MG63 (cell line): ENCODE measurements at regions not wholly inside any gene's neighbourhood (a gene's known extent, or its start where the extent isn't known, plus 50 kb on each side); places are given as distances from the start of the nearest gene placed in this dataset.

Experiments
- DNase-seq: peaks from one replicate; pipeline ENCODE4 v3.0.0-alpha.2; 2020
- H3K27me3 ChIP-seq: fragments of 250-450 bp; sonication (Bioruptor Pico); 2 replicates; pipeline ENCODE4 v1.5.1; 2020; ENCODE audit warnings: mild to moderate bottlenecking, moderate library complexity
- H3K36me3 ChIP-seq: fragments of 250-450 bp; sonication (Bioruptor Pico); 2 replicates; pipeline ENCODE4 v1.5.1; 2020; ENCODE audit warnings: mild to moderate bottlenecking, moderate library complexity
- H3K4me3 ChIP-seq: fragments of 250-450 bp; sonication (Bioruptor Pico); 2 replicates; pipeline ENCODE4 v1.5.1; 2020; ENCODE audit warnings: mild to moderate bottlenecking, moderate library complexity
- H3K9me3 ChIP-seq: fragments of 250-450 bp; sonication (Bioruptor Pico); 2 replicates; pipeline ENCODE4 v1.5.1; 2020; ENCODE audit warnings: mild to moderate bottlenecking, moderate library complexity

DNA sequence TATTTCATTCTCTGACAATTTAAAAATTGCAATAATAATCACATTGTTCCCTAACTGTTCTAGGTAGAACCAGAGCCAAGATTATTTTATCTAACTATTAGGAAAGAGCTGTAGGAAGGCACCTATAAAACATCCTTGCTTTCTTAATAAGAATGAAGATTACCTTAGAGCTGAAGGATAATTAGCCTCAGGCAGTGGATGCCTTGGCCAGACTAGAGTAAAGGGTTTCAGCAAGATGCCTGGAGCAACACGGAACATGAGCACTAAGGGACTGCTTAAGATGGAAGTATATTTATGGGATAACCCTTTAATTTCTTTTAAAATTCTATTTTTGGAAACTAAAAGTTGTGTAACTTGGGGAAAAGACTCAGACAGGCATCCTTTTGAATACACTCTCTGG lies 456.6 kb upstream of the RBMS3 start:
- DNase-seq, result no peak
- no peaks in the 10 kb centered on the region for H3K27me3 ChIP-seq
- no peak overlapping the region for H3K4me3 ChIP-seq
- no peaks in the 10 kb centered on the region for H3K9me3 ChIP-seq
- no peaks in the 10 kb centered on the region for H3K36me3 ChIP-seq

DNA sequence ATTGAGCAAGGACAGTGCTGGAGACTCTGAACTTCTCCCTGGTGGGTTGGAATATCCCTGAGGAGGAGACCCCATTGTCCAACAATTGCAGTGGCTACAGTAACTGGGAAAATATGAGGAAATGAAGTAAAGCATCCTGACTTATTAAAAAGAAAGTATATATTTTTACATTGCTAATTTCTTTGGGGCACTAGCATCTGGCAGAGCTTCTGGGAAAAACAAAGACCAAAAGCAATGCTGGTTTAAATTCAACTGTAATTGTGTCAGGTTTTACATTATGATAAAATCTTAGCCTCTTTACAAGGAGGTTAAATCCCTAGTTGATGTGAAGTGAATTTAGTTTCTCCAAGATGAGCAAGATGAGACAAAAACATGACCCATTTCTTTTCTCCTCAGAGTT lies 454.0 kb upstream of the RBMS3 start:
- Histone ChIP-seq H3K36me3 (no peaks in the 10 kb centered on the region), H3K27me3 (no peaks in the 10 kb centered on the region), H3K9me3 (no peaks in the 10 kb centered on the region), H3K4me3 (no peak overlapping the region)
- no peak for DNase-seq

DNA sequence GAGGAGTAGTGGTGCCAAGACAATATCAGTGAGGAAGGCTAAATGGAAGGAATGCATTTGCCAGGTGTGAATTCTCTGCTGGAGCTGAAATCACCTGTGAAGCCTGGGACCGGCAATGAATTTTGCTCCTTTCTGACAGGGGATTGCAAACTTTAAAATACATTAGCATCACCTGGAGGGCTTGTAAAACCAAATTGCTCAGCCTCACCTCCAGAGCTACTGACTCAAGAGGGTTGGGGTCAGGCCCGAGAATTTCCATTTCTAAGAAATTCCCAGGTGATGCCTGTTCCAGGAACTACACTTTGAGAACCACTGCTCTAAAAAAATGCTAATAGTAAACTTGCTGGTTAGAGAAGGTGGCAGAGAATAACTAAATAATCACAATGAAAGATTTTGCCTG lies 445.6 kb upstream of the RBMS3 start:
- Histone ChIP-seq H3K27me3 (no peaks in the 10 kb centered on the region), H3K4me3 (no peak overlapping the region), H3K36me3 (no peaks in the 10 kb centered on the region), H3K9me3 (no peaks in the 10 kb centered on the region)
- DNase-seq, result no peak

DNA sequence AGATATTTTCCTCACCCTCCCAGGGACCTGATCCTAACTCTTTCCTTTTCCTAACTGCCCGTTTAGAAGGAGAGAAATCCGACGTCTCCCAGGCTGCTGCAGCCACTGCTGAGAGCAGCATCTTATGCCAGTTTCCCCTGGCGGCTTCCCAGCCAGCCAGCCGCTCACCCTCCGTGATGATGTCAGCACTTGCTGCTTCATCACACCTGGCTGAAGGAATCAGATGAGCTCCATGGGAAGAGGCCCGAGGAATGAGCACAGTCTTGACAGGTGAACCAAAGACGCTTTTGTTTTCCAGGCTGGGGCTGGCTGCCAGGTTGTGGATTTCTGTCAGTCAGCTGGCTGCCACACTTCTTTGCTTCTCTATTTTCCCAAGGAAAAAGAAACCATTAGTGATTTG lies 445.1 kb upstream of the RBMS3 start:
- no peaks in the 10 kb centered on the region for H3K9me3 ChIP-seq
- H3K27me3 ChIP-seq, result no peaks in the 10 kb centered on the region
- no peak overlapping the region for H3K4me3 ChIP-seq
- no peaks in the 10 kb centered on the region for H3K36me3 ChIP-seq
- peak; percentile 26 for DNase-seq

DNA sequence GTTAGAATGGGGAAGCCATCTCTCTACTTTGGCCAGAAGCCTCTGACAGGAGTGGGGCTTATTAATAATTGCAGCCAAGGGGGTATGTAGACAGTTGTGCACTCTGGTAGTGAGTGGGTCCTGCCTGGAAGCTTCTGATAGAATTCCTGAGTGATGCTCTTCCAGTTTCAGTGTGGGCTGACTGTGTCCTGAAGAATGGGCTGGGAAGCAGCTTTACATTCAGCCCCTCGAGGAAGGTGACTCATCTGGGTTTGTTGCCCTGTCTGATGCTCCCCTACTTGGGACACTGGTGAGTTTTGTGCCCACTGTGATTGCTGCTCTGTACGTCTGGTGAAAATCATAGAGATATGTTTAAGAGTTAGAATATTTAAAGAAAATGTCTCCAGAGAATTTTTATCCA lies 444.7 kb upstream of the RBMS3 start:
- H3K4me3 ChIP-seq, result no peak overlapping the region
- H3K9me3 ChIP-seq, result no peaks in the 10 kb centered on the region
- no peaks in the 10 kb centered on the region for H3K27me3 ChIP-seq
- DNase-seq, result no peak
- H3K36me3 ChIP-seq, result no peaks in the 10 kb centered on the region

DNA sequence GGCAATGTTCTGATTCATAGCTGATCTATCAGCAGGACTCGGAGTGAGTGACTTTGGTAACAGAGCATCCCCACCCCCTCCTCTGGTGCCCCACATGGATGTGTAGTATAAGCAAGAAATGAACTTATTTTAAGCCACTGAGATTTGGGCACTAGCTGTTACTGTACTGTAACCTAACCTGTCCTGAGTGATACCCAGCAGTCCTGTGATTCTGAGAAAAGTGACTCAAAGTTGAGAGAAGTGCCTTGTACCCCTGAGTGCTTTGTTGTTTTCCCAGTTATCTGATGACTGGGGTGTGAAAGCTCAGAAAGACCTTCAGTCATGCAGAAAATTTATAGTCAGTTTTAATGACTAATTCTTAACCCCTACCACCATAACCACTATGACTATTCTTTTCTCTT lies 439.9 kb upstream of the RBMS3 start:
- no peak overlapping the region for H3K4me3 ChIP-seq
- no peak for DNase-seq

DNA sequence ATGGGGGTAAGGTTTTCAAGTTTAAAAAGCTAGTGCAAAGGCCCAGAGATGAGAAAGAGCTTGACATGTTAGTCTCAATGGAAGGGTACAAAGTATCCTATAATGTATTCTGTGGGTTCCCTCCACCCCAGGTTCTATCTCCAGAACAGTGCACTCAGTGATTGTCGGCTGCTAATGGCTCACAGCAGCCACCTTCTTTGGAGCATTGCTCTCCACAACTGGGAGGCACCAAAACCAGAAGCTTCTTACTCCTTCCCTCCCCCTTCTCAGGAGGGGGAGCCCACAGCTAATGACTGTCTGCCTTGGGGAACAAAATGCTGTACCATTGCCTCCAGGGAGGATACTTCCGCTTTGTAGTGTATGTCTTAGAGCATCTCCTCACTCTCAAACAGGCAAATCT lies 439.4 kb upstream of the RBMS3 start:
- H3K27me3 ChIP-seq, result no peaks in the 10 kb centered on the region
- H3K4me3 ChIP-seq, result no peak overlapping the region
- no peak for DNase-seq
- H3K9me3 ChIP-seq, result no peaks in the 10 kb centered on the region
- H3K36me3 ChIP-seq, result no peaks in the 10 kb centered on the region

More for the DNA sequence above, 439.9 kb upstream of the RBMS3 start:
- Histone ChIP-seq H3K9me3 (no peaks in the 10 kb centered on the region), H3K36me3 (no peaks in the 10 kb centered on the region), H3K27me3 (no peaks in the 10 kb centered on the region)

DNA sequence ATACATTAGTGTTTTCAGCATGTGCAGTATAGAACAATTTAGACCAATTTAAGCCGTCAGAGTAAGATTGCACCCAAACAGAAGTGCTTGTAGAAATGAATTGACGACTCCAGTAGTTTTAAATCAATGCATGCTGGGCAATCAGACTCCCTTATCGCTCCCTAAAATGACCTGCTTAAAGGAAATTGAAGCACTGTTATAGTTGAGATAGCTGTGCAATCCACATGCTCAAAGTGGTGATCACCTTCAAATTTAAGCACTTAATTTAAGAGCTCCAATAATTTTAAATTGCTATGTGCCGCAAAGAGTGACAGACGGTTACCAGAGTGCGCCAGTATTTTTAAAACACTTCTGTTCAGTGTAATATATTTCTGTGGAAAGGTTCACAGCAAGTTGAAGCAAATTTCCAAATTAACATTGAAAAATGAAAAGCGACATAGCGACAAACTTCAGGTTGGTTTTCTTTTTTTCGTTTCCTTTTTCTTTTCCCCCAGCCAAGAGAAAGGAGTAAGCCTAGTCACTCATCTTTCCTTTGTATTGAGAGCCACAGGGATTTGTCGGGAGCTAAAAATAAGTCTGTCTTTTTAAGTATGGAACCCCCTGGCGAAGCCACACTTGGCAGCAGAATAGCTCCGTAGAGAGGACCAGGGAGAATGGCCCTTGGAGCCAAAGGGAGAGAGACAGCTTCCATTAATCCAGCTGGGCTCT lies 436.4 kb upstream of the RBMS3 start:
- Histone ChIP-seq H3K27me3 (no peaks in the 10 kb centered on the region), H3K4me3 (no peak overlapping the region), H3K36me3 (no peaks in the 10 kb centered on the region), H3K9me3 (no peaks in the 10 kb centered on the region)
- no peak for DNase-seq

DNA sequence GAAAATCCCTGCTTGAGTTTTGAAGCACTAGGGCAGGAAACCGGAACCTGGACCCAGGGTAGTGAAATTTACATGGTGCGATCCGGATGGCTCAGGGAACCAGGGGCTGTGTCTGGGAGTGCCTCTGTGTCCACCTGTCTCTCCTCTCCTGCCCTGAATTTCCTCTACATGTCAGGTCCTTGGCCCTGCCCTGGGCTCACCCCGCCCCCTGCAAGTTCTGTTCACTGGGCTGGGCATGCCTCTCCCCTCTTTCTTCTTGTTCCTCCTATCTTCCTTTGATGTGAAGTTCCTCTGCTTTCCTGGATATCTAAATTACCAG lies 435.9 kb upstream of the RBMS3 start:
- no peaks in the 10 kb centered on the region for H3K27me3 ChIP-seq
- no peaks in the 10 kb centered on the region for H3K36me3 ChIP-seq
- H3K4me3 ChIP-seq, result no peak overlapping the region
- no peaks in the 10 kb centered on the region for H3K9me3 ChIP-seq
- DNase-seq, result no peak

DNA sequence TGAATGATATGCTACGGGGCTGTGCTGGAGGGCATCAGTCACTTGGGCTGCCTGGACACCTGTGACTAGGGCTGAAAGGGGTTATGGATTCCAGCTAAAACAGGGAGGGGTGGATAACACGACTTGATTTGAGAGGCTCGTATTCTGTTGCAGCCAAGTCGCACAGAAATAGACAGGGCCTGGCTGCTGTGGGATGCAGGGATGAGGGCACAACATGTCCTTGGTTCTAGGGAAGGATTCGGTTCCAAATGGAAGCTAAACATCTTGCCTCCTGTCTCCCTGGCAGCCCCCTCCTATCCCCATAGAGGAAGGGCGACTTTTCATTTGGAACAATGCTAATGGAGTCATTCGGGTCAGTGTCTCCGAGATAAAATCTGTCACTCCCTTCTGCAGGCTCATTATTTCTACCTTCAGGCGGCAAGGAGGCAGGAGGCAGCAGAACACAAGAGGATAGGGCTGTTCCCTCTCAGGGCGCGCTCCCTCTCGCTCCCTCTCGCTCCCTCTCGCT lies 433.8 kb upstream of the RBMS3 start:
- H3K27me3 ChIP-seq, result no peaks in the 10 kb centered on the region
- no peak overlapping the region for H3K4me3 ChIP-seq
- no peaks in the 10 kb centered on the region for H3K9me3 ChIP-seq
- no peak for DNase-seq
- no peaks in the 10 kb centered on the region for H3K36me3 ChIP-seq

DNA sequence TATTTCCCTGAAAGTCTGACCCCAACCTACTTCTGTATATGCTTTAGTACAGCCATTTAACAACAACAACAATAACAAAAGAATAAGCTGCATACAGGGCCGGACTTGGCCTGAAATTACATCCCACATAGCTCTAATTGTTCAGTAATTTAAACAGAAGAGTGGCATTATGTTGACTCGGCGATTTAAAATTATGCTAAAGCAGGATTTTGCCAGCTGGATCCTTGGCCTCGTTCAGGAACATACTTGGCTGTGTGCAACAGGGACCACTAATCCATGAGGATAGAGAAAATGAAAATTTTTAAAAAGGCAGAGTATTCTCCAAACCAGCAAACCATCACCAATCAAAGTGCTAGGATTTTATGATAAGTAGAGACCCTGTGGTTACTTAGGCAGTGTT lies 433.1 kb upstream of the RBMS3 start:
- H3K9me3 ChIP-seq, result no peaks in the 10 kb centered on the region
- no peak overlapping the region for H3K4me3 ChIP-seq
- no peaks in the 10 kb centered on the region for H3K27me3 ChIP-seq
- DNase-seq, result no peak
- no peaks in the 10 kb centered on the region for H3K36me3 ChIP-seq

DNA sequence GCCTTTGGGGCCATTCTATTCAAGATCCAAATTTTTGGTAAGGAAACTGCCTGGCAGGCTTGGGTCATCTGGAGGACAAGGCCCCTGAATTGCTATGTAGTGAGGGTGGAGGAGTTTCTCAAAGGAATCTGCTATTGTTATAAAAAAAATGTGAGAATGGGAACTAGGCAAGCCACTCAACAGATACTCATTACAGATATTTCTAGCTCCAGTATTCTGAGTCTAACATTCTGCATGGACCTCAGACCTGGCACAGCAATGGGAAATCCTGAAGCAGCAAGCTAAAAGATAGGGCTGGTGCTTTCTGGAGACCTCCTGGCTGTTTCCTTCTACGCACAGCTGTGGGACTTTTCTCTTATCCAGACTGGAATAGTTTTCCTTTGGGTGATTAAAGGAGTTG lies 430.7 kb upstream of the RBMS3 start:
- DNase-seq, result no peak
- no peaks in the 10 kb centered on the region for H3K27me3 ChIP-seq
- H3K36me3 ChIP-seq, result no peaks in the 10 kb centered on the region

DNA sequence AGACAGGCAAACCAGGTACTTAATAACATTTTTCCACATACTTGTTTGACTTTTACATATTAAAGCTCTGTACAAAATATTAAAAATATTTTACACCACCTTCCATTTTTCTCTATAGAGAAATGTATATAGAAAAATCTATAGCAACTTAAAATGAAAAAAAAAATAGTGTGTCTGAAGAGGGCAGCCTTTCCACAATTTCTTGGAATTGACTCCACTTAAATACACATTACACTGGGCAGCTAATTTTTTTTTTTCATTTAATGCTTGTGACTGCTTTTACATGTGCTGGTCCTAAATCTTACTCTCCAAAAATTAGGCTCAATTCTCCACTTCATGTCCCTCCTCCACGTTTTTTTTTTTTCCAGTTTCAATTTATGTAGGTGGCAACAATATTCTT lies 427.0 kb upstream of the RBMS3 start:
- Histone ChIP-seq H3K27me3 (no peaks in the 10 kb centered on the region), H3K4me3 (no peak overlapping the region), H3K36me3 (no peaks in the 10 kb centered on the region), H3K9me3 (no peaks in the 10 kb centered on the region)
- DNase-seq, result no peak

More for the DNA sequence above, 430.7 kb upstream of the RBMS3 start:
- H3K4me3 ChIP-seq, result no peak overlapping the region
- H3K9me3 ChIP-seq, result no peaks in the 10 kb centered on the region

DNA sequence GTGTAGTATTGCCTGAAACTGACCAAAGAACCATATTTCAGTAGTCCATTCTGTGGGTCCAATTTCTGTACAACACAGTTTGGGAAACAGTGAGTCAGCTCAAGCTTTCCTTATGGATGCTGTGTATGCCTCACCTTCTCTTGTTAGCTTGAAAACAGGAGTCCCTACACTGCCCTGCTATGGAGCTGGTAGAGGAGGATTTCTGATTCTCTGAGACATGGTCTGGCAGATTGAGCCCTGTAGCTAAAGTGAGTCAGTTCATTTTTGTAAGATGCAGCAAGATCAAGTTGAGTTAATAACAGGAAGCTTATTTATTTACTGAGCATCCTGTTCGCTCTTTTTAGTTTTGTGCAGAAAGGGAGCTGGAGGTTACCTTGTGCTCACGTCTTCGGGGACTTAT lies 424.1 kb upstream of the RBMS3 start:
- Histone ChIP-seq H3K4me3 (no peak overlapping the region), H3K9me3 (no peaks in the 10 kb centered on the region), H3K36me3 (no peaks in the 10 kb centered on the region), H3K27me3 (no peaks in the 10 kb centered on the region)
- no peak for DNase-seq

DNA sequence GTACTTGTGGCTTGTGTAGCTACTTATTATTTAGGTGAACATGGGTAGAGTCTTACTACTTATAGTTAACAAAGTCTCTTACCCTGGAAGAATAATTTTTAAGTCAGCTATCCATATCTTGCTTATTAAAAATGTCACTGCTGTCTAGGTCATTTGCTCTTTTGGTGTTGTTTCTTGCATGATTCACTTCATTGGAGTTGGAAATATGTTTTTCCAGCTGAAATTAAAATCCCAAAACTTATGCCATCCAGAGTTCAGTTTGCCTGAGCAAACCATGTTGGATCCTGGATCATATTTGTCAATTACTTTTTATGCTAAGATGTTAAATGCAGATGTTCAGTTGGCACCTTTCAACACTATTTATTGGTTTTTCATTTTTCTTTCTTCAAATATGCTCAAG lies 421.0 kb upstream of the RBMS3 start:
- no peaks in the 10 kb centered on the region for H3K9me3 ChIP-seq
- H3K27me3 ChIP-seq, result no peaks in the 10 kb centered on the region
- H3K4me3 ChIP-seq, result no peak overlapping the region
- no peak for DNase-seq
- H3K36me3 ChIP-seq, result no peaks in the 10 kb centered on the region

DNA sequence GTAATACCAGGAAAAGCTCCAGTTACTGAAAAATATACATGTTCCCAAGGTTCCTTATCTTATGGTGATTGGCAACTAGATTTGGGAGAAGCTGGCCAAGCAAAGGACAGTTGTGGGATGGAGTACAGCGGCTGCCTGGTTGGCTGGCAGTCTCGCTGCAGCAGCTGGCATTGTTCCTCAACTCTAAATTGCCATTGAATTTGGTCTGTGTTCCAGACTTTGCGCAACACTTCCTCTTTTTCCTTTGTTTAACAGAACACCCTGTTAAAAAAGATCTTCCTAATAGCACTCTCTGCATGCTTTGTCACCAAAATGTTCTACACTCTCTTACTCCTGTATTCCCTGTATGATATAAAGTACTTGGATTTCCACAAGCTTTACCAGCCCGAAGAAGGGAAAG lies 420.6 kb upstream of the RBMS3 start:
- H3K27me3 ChIP-seq, result no peaks in the 10 kb centered on the region
- DNase-seq, result peak; percentile 28
- no peak overlapping the region for H3K4me3 ChIP-seq
- no peaks in the 10 kb centered on the region for H3K9me3 ChIP-seq
- H3K36me3 ChIP-seq, result no peaks in the 10 kb centered on the region

DNA sequence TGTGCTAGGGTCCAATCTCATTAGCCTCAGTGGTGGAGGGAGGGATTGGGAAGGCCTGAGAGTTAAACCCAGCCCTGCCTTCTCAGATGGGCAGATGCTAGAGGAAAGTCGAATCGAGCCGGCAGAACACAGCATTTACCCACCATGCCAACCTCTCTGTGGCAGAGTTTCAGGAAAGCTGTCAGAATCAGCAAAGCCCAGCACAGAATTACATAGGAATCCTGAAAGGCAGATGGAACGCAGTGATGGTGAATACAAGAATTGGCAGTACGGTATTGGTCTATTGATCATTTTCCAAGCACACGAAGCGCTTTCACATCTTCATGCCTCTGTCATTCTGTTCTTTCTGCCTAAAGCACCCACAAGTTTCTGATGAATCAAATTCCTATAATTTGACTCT lies 417.7 kb upstream of the RBMS3 start:
- DNase-seq, result no peak
- H3K4me3 ChIP-seq, result no peak overlapping the region
- no peaks in the 10 kb centered on the region for H3K27me3 ChIP-seq
- no peaks in the 10 kb centered on the region for H3K36me3 ChIP-seq
- no peaks in the 10 kb centered on the region for H3K9me3 ChIP-seq

DNA sequence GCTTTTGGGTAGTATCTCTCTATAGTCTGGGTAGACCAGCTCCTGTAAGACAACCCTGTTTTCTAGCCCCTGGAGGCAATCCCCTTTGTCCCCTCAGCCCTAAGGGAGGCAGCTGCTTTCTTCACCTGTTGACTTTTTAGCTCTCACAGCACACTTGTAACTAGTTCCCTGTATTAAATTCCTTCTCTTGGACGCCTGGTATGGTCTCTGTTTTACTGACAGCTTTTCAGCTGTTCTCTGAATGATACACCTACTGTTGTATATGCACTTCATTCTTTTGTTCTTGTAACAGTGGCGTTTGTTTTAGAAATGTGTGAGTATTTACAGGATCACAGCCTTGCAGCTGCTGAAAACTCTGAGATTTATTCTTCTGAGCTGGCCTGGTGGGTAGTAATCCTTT lies 413.0 kb upstream of the RBMS3 start:
- H3K27me3 ChIP-seq, result no peaks in the 10 kb centered on the region
- H3K9me3 ChIP-seq, result no peaks in the 10 kb centered on the region
- no peak for DNase-seq
- no peak overlapping the region for H3K4me3 ChIP-seq
- no peaks in the 10 kb centered on the region for H3K36me3 ChIP-seq

DNA sequence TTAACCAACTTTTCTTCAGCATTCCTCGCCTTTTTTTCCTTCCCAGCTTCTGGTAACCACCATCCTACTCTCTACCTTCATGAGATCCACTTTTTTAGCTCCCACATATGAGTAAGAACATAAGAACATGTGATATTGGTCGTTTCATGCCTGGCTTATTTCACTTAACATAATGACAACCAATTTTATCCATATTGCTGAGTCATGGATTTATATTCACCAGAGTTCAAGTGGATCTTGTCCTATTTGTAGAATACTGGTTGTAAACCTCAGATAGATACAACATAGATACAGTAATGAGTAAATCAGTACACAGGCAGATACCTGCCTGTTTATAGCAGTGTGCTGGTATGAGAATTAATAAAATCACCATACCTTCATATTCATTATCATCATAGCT lies 412.0 kb upstream of the RBMS3 start:
- H3K9me3 ChIP-seq, result no peaks in the 10 kb centered on the region
- no peak overlapping the region for H3K4me3 ChIP-seq
- H3K36me3 ChIP-seq, result no peaks in the 10 kb centered on the region
- DNase-seq, result no peak
- H3K27me3 ChIP-seq, result no peaks in the 10 kb centered on the region
